ENCODE measurements at regions not wholly inside any gene's neighbourhood (a gene's known extent, or its start where the extent isn't known, plus 50 kb on each side); places are given as distances from the start of the nearest gene placed in this dataset.

DNA sequence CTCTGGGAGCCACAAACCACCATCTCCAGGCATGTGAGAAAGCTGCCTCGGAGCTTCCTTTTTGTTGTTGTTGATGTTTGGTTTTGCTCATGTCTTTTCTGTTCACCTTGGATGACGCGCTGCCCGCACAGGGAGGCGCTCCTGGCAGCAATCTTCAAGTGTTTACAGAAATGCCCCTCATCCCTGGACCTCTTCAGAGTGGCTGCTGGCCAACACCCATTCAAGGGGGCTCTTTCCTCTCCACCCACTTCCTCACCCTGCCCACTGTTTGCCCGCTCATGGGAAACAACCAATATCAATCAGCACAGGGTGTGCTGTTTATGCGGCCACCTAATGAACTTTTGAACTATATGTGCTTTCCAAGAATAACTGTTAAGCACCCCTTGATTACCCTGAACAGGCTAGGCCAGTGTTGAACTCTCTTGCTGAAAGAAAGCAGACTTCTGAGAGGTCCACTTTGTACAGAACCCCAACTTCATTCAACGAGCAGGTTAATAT lies 355.1 kb upstream of the CLNK start:
- DNase-seq: no peak

DNA sequence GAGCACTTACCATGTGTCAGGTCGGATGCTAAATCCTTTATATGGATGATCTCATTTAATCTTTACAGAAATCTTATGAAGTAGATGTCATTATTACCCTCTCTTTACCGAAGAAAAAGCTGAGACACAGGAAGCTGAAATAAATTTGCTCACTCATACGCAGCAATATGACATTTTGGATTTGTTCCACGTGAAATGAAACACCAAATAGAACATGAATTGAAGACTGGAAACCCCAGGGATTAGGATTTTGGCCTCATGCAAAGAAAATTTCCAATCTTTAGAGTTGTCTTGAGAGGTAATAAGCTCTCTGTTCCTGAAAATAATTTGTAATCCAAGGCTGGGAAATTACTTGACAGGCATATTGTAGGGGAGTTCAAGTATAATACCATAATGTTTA lies 354.4 kb upstream of the CLNK start:
- DNase-seq: no peak

DNA sequence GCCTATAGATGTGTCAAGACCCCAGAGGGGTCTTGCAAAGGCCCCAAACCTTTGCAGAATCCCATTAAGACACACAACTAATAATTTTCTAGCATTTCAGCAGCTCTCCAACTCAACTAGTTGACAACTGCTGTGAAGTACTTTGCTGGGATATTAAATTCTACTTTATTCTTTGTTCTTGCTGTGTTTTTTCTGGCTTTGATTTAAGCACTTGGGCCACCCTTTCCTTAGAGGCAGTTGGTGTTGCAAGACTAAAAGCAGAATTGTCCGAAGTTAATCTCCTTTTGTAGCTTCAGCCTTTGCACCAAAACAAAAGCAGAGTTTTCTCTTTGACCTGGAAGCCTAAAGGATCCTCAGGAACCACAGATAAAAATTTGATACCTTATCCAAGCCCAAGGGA lies 353.1 kb upstream of the CLNK start:
- DNase-seq: no peak

DNA sequence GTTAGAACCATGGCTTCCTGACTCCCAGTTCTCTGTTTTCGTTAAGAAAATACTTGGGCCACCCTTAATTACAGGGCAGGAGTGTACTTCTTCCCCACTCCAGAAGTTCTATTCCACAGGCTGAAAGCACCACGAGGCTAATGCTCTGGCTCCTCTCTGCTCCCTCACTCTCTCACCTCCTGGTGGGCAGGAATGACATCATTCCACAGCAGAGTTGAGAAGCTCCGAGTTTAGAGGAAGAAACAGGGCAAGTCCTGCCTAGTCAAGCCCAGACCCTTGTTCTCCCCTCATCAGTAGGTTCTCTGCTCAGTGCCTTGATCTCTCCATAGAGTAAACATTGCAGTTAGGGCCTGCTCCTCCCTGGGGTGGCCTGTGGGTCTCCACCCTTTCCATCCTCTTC lies 343.8 kb upstream of the CLNK start:
- no peak for DNase-seq

DNA sequence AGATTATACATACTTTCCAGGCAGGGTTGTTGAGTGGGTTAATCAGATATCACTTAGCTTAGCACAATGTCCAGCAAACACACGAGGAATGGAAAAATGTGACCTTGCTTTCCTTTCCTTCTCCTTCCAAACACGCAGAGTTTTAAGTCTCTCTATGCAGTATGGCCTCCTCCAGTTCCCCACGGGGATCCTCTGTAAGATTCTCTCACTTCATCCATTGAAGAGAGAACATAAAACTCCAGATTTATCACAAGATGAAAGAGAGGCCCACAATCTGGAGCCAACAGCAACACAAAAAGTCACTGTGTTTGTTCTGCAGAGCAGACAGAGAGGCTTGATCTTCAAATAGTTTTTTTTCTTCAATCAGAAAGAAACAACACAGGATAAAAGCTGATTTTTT lies 336.8 kb upstream of the CLNK start:
- DNase-seq: no peak

DNA sequence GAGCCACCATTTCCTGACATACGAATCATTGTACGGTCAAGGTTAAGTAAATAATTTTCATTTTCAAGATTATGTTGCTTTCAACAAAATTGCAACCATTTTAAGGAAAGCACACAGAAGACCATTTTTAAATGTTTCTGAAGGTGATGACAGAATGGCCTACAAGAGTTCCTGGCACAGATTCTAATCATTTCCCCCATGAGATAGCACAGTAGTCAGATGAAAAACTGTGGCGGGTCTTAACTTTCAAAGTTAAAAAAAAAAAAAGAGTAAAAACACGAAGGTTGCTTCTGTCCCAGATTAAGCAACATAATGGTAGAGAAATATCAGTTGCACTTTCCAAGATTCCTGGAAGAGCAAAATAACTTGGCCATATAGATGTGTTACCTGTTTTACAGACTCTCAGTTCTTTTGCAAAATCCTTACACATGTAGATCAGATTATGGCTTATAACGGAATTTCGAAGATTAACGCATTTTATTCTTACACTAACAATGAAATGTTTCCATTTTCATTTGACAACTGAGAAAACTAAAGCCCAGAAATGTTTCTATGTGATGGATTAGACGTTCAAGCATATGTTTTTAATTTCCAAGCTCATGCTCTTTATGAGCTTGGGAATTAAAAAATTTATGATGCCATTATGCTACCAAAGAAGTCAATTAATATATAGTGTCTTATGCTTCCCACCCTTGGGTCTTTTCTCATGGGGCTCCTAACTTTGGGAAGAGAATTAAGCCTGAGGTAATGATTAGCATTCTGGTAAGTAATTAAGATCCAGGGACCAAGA lies 335.1 kb upstream of the CLNK start:
- no peak for DNase-seq

DNA sequence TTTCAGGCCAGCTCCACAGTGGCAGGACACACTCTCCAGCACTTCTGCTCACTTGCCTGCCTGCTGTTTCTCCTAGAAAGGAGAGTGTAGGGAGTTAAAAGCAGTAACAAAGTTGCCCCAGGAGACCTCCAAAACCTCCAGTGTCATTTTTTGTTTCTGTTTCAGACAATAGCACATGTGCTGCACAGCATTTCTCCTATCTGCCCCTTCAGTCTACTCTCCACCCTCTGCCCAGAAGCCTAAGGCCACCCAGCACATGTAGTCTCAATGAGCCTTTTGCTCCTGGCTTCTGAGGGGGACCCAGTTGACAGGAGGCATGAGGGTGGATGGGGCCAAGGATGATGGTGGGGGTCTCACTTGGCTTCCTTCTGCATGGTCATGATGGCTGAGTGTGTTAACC lies 329.6 kb upstream of the CLNK start:
- DNase-seq: no peak

DNA sequence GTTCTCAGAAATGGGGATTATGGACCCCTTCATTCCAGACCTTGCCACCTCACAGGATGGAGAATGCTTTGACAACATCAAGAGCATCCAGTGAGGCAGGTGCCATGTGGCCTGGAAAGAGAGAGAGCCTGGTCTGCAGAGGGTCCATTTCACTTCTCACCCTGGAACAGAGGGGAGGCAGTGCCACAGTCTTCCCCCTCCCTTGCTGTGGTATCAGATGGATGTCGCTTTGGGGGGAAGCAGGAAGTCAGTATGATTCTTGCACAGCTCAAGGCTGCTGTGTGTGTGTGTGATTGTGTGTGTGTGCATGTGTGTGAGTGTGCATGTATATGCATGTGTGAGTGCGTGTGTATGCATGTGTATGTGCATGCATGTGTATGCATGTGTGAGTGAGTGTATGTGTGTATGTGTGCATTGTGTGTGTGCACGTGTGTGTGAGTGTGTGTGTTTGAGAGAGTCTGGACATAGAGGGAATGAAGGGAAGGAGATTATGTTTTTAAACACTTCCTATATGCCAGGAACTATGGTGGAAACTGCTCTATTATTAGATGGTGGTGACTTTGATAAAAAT lies 328.6 kb upstream of the CLNK start:
- DNase-seq: no peak

DNA sequence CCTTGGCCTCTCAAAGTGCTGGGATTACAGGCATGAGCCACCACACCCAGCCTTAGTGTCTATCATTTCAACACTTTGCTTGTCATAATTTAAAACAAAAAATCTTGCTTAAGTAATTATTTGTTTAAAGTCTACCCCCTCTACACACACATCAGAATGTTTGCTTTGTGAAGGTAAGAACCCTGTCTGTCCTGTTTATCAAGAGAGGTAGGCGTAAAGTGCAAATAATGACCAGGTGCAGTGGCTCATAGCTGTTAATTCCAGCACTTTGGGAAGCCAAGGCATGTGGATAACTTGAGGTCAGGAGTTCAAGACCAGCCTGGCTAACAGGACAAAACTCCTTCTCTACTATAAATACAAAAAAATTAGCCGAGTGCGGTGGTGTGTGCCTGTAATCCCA lies 326.7 kb upstream of the CLNK start:
- no peak for DNase-seq

DNA sequence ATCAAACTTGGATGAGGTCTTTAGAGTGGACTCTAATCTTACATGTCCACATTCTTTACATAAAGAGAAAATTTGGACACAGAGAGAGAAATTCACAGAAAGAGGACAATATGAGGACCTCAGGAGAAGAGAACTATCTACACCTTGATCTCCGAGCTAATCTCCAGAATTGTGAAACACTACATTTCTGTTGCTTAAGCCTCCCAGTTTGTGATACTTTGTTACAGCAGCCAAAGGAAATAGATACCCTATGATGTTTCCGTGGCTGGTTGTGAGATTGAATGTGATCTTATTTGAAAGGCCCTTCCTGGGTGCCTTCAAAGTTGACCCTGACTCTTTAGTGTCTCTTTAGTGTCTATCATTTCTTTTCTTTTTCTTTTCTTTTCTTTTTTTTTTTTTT lies 326.1 kb upstream of the CLNK start:
- no peak for DNase-seq

DNA sequence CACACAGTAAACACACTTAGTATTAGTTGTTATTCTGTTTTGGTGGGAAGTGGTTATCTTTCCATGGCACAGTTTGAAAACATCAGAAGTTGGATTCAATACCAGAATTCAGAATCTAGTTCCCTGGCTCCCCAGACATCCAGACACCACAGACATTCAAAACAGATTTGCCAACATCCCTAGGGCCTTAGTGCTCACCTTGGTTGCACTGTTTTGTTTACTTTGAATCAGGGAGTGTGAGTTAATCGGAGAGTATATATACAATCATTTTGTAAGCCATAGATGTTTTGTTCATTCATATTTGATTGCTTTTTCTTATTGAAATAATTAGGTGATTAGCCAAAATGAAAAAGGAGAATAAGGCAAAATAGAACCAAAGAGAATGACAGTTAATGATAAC lies 324.7 kb upstream of the CLNK start:
- DNase-seq: no peak

DNA sequence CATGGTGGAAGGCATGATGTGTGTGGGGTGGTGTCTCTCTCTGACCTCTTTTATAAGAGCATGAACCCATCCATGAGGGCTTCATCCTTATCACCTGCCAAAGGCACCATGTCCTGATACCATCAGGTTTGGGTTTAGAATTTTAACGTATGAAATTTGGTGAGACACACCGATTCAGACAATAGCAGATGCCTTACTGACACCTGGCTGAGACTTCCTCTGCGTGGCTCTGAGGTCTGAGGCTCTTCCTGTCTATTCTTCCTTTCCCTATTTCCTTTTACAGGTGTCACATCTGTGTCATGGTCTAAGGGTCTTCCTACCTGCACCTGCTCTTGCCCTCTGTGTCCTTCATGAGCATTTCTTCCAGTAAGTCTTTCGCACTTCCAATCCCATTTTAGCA lies 320.7 kb upstream of the CLNK start:
- no peak for DNase-seq

DNA sequence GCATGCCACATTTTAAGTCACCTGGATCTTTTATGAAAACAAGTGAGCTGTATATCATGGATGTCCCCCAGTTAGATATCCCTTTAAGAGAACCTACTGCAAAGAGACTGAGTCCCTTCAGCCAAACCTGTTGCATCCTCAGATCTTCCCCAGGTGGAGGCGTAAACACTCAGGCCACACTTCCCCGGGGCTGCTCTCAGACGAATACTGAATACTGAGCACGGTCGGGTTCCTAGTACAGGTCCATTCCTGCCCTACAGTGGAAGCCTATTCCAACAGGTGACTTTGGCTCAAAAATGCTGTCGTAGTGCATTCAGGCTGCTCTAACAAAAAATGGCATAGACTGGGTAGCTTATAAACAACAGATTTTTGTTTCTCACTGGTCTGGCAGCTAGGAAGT lies 320.2 kb upstream of the CLNK start:
- DNase-seq: no peak

DNA sequence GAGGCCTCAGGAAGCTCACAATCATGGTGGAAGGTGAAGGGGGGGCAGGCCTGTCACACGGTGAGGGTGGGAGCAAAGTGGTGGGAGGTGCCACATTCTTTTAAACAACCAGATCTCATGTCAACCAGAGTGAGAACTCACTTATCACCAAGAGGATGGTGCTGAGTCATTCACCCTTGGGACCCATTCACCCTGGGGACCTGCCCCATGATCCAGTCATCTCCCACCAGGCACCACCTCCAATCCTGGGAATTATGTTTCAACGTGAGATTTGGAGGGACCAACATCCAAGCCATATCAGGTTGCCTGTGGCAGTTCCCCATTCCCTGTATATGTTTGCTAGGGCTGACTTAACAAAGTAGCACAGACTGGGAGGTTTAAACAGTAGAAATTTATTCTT lies 318.4 kb upstream of the CLNK start:
- no peak for DNase-seq

DNA sequence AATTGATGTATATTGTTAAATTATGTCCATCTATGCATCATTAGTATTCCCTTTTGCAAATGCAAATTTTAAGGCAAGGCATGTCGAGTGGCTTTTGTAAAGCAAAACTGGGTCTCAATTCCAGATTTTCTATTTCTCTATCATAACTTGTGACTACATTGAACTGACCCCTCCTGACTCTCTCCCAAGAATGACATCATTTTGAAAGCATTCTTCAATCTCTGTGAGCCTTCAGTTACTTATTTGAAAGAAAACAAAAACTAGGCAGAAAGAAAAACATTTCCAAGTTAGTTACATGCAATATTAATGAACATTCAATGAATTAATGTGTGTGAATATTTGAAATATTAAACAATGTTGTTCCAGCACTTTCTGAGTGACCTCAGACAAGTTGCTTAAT lies 314.3 kb upstream of the CLNK start:
- no peak for DNase-seq

DNA sequence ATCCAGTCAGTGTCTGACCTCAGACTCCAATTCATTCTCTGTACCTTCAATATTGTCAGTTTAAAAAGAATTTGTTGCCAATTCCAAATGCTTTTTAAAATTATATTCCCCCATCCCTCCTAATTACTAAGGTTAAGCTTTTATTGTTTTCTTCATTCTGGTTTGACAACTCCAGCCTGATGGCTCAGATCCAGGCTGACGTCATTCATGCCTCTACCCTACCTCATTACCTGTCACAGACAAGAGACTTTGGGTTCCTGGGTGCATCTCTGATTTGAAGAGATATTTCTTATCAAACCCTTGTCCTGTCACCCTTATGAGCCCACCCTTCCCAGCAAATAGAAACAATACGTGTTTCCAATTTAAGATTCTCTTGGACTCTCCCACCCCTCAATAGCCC lies 300.2 kb upstream of the CLNK start:
- no peak for DNase-seq

DNA sequence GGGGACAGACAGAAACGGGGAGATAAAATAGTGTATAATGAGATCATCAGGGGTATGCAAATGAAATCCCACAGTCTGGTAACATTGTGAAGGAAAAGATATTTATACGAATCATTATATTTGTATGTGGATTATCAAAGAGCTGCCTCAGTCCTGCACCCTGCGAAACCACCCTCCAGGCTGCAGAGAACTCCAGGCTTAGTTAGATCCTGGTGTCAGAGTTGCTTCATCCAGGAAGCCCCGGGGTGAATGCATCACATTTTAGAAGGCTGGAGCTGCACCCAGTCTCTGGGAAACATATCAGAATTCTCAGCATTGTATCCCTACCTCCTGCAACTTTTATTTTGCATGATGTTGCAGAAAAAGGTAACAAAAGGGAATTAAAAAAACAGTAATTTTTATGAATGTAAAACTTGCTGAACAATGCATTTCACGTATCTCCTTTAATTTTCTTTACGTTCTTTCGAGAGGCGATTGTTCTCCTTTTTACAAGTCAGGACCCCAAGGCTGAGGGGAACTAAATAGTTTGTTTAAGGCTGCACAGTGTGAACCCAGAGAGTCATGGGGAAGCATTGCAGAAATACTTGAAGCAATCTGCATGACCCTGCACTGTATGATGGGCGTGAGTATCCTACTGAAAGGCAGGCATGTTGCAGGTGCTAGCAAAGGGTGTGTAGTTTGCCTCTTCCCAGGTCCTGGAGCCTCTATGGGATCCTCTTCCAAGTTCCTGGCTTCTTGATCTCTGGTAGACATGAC lies 299.5 kb upstream of the CLNK start:
- DNase-seq: peak; percentile 25

DNA sequence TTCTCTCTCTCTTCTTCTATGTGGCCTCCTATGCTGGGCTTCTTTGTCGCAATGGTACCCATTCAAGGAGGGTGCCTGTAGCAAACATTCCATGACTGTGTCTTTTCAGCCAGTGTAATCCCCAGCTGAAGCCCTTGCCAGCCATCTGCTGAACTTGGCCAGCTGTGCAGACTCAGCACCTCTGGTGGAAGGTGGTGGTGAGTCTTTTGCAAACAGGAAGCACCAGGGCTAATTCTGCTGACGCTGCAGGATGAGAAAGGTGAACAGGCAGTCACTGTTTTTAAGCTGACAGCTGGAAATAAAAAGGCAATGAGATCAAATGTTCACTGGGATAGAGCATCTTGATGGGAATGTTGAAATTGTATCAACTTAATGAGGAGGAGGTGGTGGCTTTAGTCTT lies 298.7 kb upstream of the CLNK start:
- no peak for DNase-seq

DNA sequence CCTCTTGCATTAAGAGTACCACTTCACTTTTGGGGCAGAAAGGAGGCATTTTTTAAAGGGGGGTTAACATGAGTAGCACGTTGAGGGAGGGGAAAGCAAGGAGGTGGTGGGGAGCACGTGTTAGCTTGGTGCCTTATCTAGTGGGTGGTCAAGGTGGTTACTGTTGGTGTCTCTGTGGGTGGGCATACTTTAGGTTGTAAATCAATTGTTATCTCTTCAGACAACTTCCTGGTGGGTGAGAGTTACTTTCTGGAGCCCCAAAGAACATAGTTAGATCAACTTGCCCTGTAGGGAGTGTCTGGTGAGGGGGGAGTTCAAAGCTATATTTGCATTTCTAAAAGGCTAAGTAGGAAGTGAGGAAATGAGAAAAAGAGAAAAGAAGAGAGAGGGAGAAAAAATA lies 297.7 kb upstream of the CLNK start:
- DNase-seq: no peak

DNA sequence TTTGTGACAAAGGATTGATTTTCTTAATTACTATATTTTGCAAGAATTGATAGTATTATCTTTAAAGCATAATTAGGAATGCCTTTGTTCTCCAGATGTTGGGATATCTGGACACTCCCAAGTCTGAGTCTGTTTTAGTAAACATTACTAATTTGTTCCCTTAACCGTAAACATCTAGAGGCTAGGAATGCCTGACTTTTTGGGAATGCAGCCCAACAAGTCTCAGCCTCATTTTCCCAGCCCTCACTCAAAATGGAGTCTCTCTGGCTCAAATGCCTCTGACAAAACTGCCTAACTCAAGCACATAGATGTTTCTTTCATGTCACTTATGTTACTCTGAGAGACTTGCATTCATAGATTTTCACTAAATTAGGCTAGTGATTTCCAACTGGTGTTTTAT lies 297.0 kb upstream of the CLNK start:
- no peak for DNase-seq

DNA sequence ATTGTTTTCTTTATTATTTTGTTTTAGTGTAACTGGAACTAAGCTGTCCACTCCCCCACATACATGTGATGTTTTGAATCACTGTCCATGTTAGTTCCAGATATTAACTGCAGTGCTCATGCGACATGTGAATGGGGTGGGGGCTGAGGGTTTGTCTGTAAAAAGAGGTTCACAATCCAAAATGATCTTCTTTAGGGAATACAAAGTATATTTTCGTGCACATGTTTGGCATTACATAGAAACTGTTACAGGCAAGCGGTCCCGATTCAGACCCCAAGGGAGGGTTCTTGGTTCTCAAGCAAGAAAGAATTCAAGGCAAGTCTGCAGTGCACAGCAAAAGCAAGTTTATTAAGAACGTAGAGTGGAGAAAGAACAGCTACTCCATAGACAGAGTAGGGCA lies 296.5 kb upstream of the CLNK start:
- no peak for DNase-seq

DNA sequence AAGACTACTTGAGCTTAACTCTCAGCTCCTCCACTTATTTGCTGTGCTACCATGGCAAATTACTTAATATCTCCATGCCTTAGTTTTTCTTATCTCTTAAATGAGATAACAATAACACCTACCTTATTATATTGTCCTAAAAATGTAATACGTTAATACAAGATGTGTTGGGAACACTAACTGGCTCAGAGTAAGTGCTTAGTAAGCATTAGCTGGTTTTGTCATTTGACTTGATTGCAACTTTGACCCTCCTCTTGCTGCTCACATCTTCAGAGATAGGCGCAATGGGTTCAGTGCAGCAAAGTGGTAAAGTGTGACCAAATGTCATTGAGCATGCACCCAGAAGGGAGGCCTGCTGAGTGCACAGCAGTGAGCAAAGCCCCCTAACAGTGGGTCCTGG lies 294.5 kb upstream of the CLNK start:
- no peak for DNase-seq

DNA sequence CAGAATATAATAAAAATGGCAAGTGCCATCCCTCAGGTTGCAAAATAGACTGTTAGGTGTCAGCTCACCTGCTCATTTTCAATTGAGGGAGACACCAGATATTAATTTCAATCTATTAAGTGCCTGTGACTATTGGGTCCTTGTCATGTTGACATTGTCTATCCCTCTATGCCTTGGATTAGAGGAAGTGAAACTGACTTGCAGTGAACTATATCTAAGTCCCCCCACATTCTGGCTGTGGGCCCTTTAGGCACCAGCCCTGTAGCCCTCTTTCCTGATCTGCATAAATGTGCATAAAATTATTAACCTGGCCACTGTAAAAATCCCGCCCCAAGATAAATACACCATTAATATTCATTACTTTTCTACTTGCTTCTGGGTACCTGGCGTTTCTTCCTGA lies 293.0 kb upstream of the CLNK start:
- peak; percentile 23 for DNase-seq

DNA sequence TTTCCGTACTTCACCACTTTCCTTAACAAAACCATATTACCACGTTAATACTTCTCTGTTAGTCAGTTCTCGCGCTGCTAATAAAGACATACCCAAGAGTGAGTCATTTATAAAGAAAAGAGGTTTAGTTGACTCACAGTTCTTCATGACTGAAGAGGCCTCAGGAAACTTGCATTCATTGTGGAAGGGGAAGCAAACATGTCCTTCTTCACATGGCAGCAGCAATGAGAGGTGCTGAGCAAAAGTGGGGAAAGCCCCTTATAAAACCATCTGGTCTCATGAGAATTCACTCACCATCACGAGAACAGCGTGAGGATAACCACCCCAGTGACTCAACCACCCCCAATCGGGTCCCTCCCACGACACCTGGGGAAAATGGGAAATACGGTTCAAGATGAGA lies 289.8 kb upstream of the CLNK start:
- no peak for DNase-seq
